OCI-LY7 (cell line): ENCODE measurements at regions not wholly inside any gene's neighbourhood (a gene's known extent, or its start where the extent isn't known, plus 50 kb on each side); places are given as distances from the start of the nearest gene placed in this dataset.

Experiments used
- EZH2phosphoT487 ChIP-seq: fragments of 200-600 bp; sonication (generic); IDR thresholded peaks from 2 replicates; pipeline ENCODE4 v1.6.1; 2018; ENCODE audit warnings: low read depth, borderline replicate concordance, mild to moderate bottlenecking, mixed run types, antibody characterized with exemption, low read length, moderate library complexity, mixed read lengths
- TF ChIP-seq, protein P1 (sequence below): fragments of 200-600 bp; sonication (generic); conservative IDR thresholded peaks from 2 replicates; pipeline ENCODE4 v1.5.1; 2014; ENCODE audit warnings: mild to moderate bottlenecking, antibody characterized with exemption, low read length, moderate library complexity, mixed read lengths

DNA sequence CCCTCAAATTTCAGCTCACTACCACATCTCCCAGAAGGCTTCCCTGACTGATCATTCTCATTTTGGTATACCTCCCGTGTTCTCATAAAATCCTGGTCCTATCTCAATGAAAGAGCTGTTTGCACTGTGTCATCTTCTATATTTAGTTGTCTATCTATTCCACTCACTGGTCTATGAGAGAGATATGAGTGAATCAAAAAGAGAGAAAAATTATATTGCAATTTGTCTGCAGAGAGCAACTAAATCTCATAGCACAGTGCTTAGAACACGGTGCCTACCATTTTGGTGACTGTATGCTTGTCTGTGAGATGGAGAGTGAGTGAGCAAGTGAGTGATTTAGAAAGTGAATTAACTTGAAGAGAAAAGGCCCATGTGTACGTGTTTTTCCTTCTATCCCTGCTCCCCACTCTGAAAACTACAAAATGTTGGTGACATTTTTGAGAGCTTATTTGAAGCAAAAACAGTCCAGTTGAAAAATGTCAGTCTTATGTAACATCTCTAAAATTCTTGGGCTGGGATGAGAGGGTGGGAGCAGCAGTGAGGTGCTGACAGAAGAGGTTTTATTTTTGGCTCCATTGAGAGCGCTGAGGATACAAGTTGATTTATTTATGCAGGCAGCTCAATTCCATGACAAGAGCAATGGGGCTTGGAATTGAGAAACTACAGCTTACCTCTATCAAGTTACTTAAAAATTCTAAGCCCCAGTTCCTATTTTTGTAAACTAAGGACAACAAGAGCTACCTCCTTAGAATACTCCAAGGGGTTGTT lies 373.5 kb upstream of the CHST9 start:
- TF ChIP-seq, protein P1, sequence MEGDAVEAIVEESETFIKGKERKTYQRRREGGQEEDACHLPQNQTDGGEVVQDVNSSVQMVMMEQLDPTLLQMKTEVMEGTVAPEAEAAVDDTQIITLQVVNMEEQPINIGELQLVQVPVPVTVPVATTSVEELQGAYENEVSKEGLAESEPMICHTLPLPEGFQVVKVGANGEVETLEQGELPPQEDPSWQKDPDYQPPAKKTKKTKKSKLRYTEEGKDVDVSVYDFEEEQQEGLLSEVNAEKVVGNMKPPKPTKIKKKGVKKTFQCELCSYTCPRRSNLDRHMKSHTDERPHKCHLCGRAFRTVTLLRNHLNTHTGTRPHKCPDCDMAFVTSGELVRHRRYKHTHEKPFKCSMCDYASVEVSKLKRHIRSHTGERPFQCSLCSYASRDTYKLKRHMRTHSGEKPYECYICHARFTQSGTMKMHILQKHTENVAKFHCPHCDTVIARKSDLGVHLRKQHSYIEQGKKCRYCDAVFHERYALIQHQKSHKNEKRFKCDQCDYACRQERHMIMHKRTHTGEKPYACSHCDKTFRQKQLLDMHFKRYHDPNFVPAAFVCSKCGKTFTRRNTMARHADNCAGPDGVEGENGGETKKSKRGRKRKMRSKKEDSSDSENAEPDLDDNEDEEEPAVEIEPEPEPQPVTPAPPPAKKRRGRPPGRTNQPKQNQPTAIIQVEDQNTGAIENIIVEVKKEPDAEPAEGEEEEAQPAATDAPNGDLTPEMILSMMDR = no peak
- no peak for TF ChIP-seq EZH2phosphoT487
